ENCODE measurements at regions not wholly inside any gene's neighbourhood (a gene's known extent, or its start where the extent isn't known, plus 50 kb on each side); places are given as distances from the start of the nearest gene placed in this dataset.

DNA sequence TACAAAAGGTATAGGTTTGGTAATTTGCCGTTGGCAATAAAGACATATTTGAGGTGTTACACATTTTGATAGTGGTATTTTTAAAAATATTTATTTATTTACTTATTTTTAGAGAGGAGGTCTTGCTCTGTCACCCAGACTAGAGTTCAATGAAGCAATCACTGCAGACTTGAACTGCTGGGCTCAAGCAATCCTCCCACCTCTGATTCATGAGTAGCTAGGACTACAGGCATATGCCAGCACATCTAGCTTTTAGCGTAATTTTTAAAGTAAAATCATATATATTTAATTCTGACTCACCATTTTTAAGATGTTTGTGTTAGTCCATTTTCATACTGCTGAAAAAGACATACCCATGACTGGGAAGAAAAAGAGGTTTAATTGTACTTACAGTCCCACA lies 1974.3 kb downstream of the EFNA5 start:
- no peak for TF ChIP-seq CTCF (IDR thresholded peaks at IDR 0.05)
- TF ChIP-seq POLR2AphosphoS5 (IDR thresholded peaks at IDR 0.05) = no peak
- no peak for TF ChIP-seq POLR2A (IDR thresholded peaks at IDR 0.05)
- no peak for TF ChIP-seq EP300 (IDR thresholded peaks at IDR 0.05)

All from stomach (tissue), 4 donors.